ENCODE measurements at regions not wholly inside any gene's neighbourhood (a gene's known extent, or its start where the extent isn't known, plus 50 kb on each side); places are given as distances from the start of the nearest gene placed in this dataset.

- H3K9ac ChIP-seq (ENCODE audit: insufficient read depth, low read depth, low read length), result no peak overlapping the region
- in situ Hi-C loops (cut with HindIII; ENCODE audit: extremely low pct_ligation_motif_present, low pct_unique_long_range_greater_than_20kb), result no loop called here
- DNase-seq (ENCODE audit: low spot score) (no peak), ATAC-seq (no peak), FAIRE-seq (no peak)
- H3K27me3 ChIP-seq (ENCODE audit: control insufficient read depth in 1 of 2, insufficient read depth in 2 of 2, low read length in 2 of 2), result no peaks in the 10 kb centered on the region
- BruUV-seq (replicated peaks), result no TSS peak
- 0% methylated on average over 3 of the region's 4 CpGs for WGBS (ENCODE audit: low lambda C conversion rate)
- H2AFZ ChIP-seq (ENCODE audit: low read length), result no peak overlapping the region
- H4K20me1 ChIP-seq (ENCODE audit: insufficient read depth, low read length), result no peaks in the 10 kb centered on the region
- TF ChIP-seq ZNF280B (CRISPR knock-in tag; IDR thresholded peaks at IDR 0.05; ENCODE audit: borderline replicate concordance) (no peak), DMTF1 (CRISPR knock-in tag; IDR thresholded peaks at IDR 0.05) (no peak), ATF7 (IDR thresholded peaks at IDR 0.05) (no peak), ATF7 (CRISPR knock-in tag; IDR thresholded peaks at IDR 0.05) (no peak), KDM1A (CRISPR knock-in tag; IDR thresholded peaks at IDR 0.05) (no peak), ZNF180 (CRISPR knock-in tag; IDR thresholded peaks at IDR 0.05; ENCODE audit: borderline replicate concordance, low read depth) (no peak), SRSF4 (IDR thresholded peaks at IDR 0.05; ENCODE audit: low read depth, low read length, poor library complexity, severe bottlenecking) (no peak), ZNF646 (CRISPR knock-in tag; IDR thresholded peaks at IDR 0.05) (no peak), POLR2AphosphoS5 (IDR thresholded peaks at IDR 0.05; ENCODE audit: low read depth, low read length) (no peak)
- ChIA-PET CTCF (ENCODE audit: low intra/inter-chr PET ratio, low total read pairs) (no interaction called here), POLR2A (no interaction called here)
- no peak overlapping the region for H3K27ac ChIP-seq (ENCODE audit: extremely low read length, insufficient read depth, low read length)
- H3K4me3 ChIP-seq (replicated peaks in 1 of 3; ENCODE audit: insufficient read depth in 1 of 3, low read depth in 2 of 3, low read length in 3 of 3), result no peak overlapping the region
- H3K36me3 ChIP-seq (replicated peaks in 1 of 2; ENCODE audit: control insufficient read depth in 1 of 2, insufficient read depth in 2 of 2, low read length in 2 of 2), result no peaks in the 10 kb centered on the region
- no peaks in the 10 kb centered on the region for H3K79me2 ChIP-seq (ENCODE audit: insufficient read depth, low read length)
- peaks cover 79% of the 10 kb centered on the region for H3K9me3 ChIP-seq (ENCODE audit: low read length)
- no peak overlapping the region for H3K4me2 ChIP-seq (ENCODE audit: low read depth, low read length)
- no peaks in the 10 kb centered on the region for H3K4me1 ChIP-seq (ENCODE audit: insufficient read depth, low read length)
- intact Hi-C loops (cut with micrococcal nuclease; ENCODE audit: unreplicated experiment), result no loop called here
Measured at GRCh38 chr3:175951047-175951694, 1092.0 kb downstream of the NAALADL2 start.
